ENCODE measurements at regions not wholly inside any gene's neighbourhood (a gene's known extent, or its start where the extent isn't known, plus 50 kb on each side); places are given as distances from the start of the nearest gene placed in this dataset.

- no peak overlapping the region for H2AFZ ChIP-seq (ENCODE audit: low read depth, low read length)
- no peaks in the 10 kb centered on the region for H3F3A ChIP-seq (ENCODE audit: insufficient read depth, low read length, poor library complexity, severe bottlenecking)
- H3K79me2 ChIP-seq (replicated peaks; ENCODE audit: insufficient read depth, low read length), result no peaks in the 10 kb centered on the region
- H3K4me3 ChIP-seq (ENCODE audit: low read length), result no peak overlapping the region
- no peaks in the 10 kb centered on the region for H3K9me2 ChIP-seq (ENCODE audit: insufficient read depth, low read length)
- no peaks in the 10 kb centered on the region for H4K20me1 ChIP-seq (ENCODE audit: insufficient read depth)
- no peak overlapping the region for H3K9ac ChIP-seq (ENCODE audit: low read length)
- TF ChIP-seq MXI1 (conservative IDR thresholded peaks at IDR 0.05; ENCODE audit: poor library complexity, severe bottlenecking) (no peak), RAD21 (conservative IDR thresholded peaks at IDR 0.05) (no peak), TAF1 (IDR thresholded peaks at IDR 0.05; ENCODE audit: low read depth) (no peak), EZH2 (IDR thresholded peaks at IDR 0.05; ENCODE audit: borderline replicate concordance, insufficient read depth, low read length, poor library complexity, severe bottlenecking) (no peak), SMC3 (conservative IDR thresholded peaks at IDR 0.05; ENCODE audit: poor library complexity) (no peak), CTCF (IDR thresholded peaks at IDR 0.05; ENCODE audit: poor library complexity, severe bottlenecking) (no peak), EP300 (conservative IDR thresholded peaks at IDR 0.05; ENCODE audit: poor library complexity, severe bottlenecking) (no peak), POLR2AphosphoS5 (IDR thresholded peaks at IDR 0.05) (no peak), REST (IDR thresholded peaks at IDR 0.05; ENCODE audit: borderline replicate concordance) (no peak)
- H3K4me2 ChIP-seq (ENCODE audit: low read length), result no peak overlapping the region
- no peaks in the 10 kb centered on the region for H3K36me3 ChIP-seq (ENCODE audit: insufficient read depth, low read length)
- H3K9me3 ChIP-seq (ENCODE audit: low read length), result no peaks in the 10 kb centered on the region
- H3K27ac ChIP-seq (ENCODE audit: low read length), result no peak overlapping the region
- no peaks in the 10 kb centered on the region for H3K27me3 ChIP-seq (ENCODE audit: insufficient read depth, low read depth, low read length)
These were observed 213.9 kb downstream of the PTH2R start for GRCh38 chr2:208620487-208620978.

GRCh38 chr2:208627110-208627884 lies 220.7 kb downstream of the PTH2R start:
- Histone ChIP-seq H3K4me3 (ENCODE audit: low read length) (no peak overlapping the region), H3F3A (ENCODE audit: insufficient read depth, low read length, poor library complexity, severe bottlenecking) (no peaks in the 10 kb centered on the region), H3K9me2 (ENCODE audit: insufficient read depth, low read length) (no peaks in the 10 kb centered on the region), H3K9me3 (ENCODE audit: low read length) (no peaks in the 10 kb centered on the region), H3K4me2 (ENCODE audit: low read length) (no peak overlapping the region), H3K36me3 (ENCODE audit: insufficient read depth, low read length) (no peaks in the 10 kb centered on the region), H4K20me1 (ENCODE audit: insufficient read depth) (no peaks in the 10 kb centered on the region), H3K79me2 (replicated peaks; ENCODE audit: insufficient read depth, low read length) (no peaks in the 10 kb centered on the region), H3K27me3 (ENCODE audit: insufficient read depth, low read depth, low read length) (no peaks in the 10 kb centered on the region), H2AFZ (ENCODE audit: low read depth, low read length) (no peak overlapping the region), H3K27ac (ENCODE audit: low read length) (no peak overlapping the region), H3K9ac (ENCODE audit: low read length) (no peak overlapping the region)
- TF ChIP-seq EZH2 (IDR thresholded peaks at IDR 0.05; ENCODE audit: borderline replicate concordance, insufficient read depth, low read length, poor library complexity, severe bottlenecking), result no peak
- no peak for TF ChIP-seq POLR2AphosphoS5 (IDR thresholded peaks at IDR 0.05)
- TF ChIP-seq CTCF (IDR thresholded peaks at IDR 0.05; ENCODE audit: poor library complexity, severe bottlenecking), result no peak
- no peak for TF ChIP-seq EP300 (conservative IDR thresholded peaks at IDR 0.05; ENCODE audit: poor library complexity, severe bottlenecking)
- TF ChIP-seq REST (IDR thresholded peaks at IDR 0.05; ENCODE audit: borderline replicate concordance), result no peak
- TF ChIP-seq TAF1 (IDR thresholded peaks at IDR 0.05; ENCODE audit: low read depth), result no peak
- no peak for TF ChIP-seq SMC3 (conservative IDR thresholded peaks at IDR 0.05; ENCODE audit: poor library complexity)
- TF ChIP-seq MXI1 (conservative IDR thresholded peaks at IDR 0.05; ENCODE audit: poor library complexity, severe bottlenecking), result no peak
